ENCODE measurements at regions not wholly inside any gene's neighbourhood (a gene's known extent, or its start where the extent isn't known, plus 50 kb on each side); places are given as distances from the start of the nearest gene placed in this dataset.

GRCh38 chr10:78727251-78727650, 341.5 kb upstream of the ZMIZ1 start:
- FAIRE-seq (no peak), DNase-seq (ENCODE audit: insufficient read length, low spot score) (no peak)
- TF ChIP-seq CTCF (IDR thresholded peaks at IDR 0.05; ENCODE audit: insufficient read depth, missing control alignments), result no peak

- TF ChIP-seq CTCF (IDR thresholded peaks at IDR 0.05; ENCODE audit: insufficient read depth, missing control alignments), result no peak
- FAIRE-seq (no peak), DNase-seq (ENCODE audit: insufficient read length, low spot score) (no peak)
Observed at GRCh38 chr10:78727728-78728127, 341.0 kb upstream of the ZMIZ1 start.

GRCh38 chr10:78728176-78728575, 340.6 kb upstream of the ZMIZ1 start:
- FAIRE-seq (no peak), DNase-seq (ENCODE audit: insufficient read length, low spot score) (no peak)
- TF ChIP-seq CTCF (IDR thresholded peaks at IDR 0.05; ENCODE audit: insufficient read depth, missing control alignments), result no peak

- DNase-seq (ENCODE audit: insufficient read length, low spot score), result no peak
- TF ChIP-seq CTCF (IDR thresholded peaks at IDR 0.05; ENCODE audit: insufficient read depth, missing control alignments), result no peak
- FAIRE-seq, result no peak
Observed at GRCh38 chr10:78729366-78729765, 339.4 kb upstream of the ZMIZ1 start.

- FAIRE-seq (no peak), DNase-seq (ENCODE audit: insufficient read length, low spot score) (no peak)
- TF ChIP-seq CTCF (IDR thresholded peaks at IDR 0.05; ENCODE audit: insufficient read depth, missing control alignments), result no peak
Observed at GRCh38 chr10:78729800-78730199, 339.0 kb upstream of the ZMIZ1 start.

GRCh38 chr10:78730754-78731153, 338.0 kb upstream of the ZMIZ1 start:
- DNase-seq (ENCODE audit: insufficient read length, low spot score), result no peak
- FAIRE-seq, result no peak
- TF ChIP-seq CTCF (IDR thresholded peaks at IDR 0.05; ENCODE audit: insufficient read depth, missing control alignments), result no peak

- no peak for FAIRE-seq
- TF ChIP-seq CTCF (IDR thresholded peaks at IDR 0.05; ENCODE audit: insufficient read depth, missing control alignments), result no peak
Observed at GRCh38 chr10:78731675-78732074, 337.1 kb upstream of the ZMIZ1 start.

More at GRCh38 chr10:78731675-78732074, 337.1 kb upstream of the ZMIZ1 start:
- DNase-seq (ENCODE audit: insufficient read length, low spot score), result no peak

Measured in D721Med (cell line).